ENCODE measurements at regions not wholly inside any gene's neighbourhood (a gene's known extent, or its start where the extent isn't known, plus 50 kb on each side); places are given as distances from the start of the nearest gene placed in this dataset.

DNA sequence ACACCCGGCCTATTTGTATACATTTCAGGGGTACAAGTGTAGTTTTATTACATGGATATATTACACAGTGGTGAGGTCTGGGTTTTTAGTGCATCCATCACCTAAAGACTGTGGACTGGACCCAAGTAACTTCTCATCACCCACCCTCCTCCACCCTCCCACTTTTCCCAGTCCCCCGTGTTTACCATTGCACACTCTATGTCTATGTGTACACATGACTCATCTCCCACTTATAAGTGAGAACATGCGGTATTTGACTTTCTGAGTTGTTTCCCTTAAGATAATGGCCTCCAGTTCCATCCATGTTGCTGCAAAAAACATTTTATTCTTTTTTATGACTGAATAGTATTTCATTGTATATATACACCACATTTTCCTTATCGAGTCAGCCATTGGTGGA is 98.9 kb upstream of the WAC start (continued):
- TF ChIP-seq CHD7 (IDR thresholded peaks at IDR 0.05; ENCODE audit: insufficient replicate concordance, low read length) (no peak), CREB1 (IDR thresholded peaks at IDR 0.05) (no peak), TAF1 (IDR thresholded peaks at IDR 0.05; ENCODE audit: low read depth, low read length) (no peak), SIN3A (conservative IDR thresholded peaks at IDR 0.05 in 1 of 2, IDR thresholded peaks at IDR 0.05 in 1 of 2; ENCODE audit: low read depth in 1 of 2, low read length in 2 of 2) (no peak), ZNF274 (IDR thresholded peaks at IDR 0.05; ENCODE audit: borderline replicate concordance, extremely low read depth, low read length) (no peak)

Measured in H1 (cell line).